RPMI8226 (cell line): ENCODE measurements at regions not wholly inside any gene's neighbourhood (a gene's known extent, or its start where the extent isn't known, plus 50 kb on each side); places are given as distances from the start of the nearest gene placed in this dataset.
"Not testable (repeated sequence)": the region's sequence is repeated elsewhere in the genome, so short reads cannot be mapped to it uniquely, and the experiment has no call there.

ENCODE experiments used
- DNase-seq: peaks from one replicate; pipeline ENCODE4 v3.0.0-alpha.2; 2015

- no peak for DNase-seq
Measured at GRCh38 chr7:54153462-54153861, 388.7 kb upstream of the VSTM2A start.

DNA sequence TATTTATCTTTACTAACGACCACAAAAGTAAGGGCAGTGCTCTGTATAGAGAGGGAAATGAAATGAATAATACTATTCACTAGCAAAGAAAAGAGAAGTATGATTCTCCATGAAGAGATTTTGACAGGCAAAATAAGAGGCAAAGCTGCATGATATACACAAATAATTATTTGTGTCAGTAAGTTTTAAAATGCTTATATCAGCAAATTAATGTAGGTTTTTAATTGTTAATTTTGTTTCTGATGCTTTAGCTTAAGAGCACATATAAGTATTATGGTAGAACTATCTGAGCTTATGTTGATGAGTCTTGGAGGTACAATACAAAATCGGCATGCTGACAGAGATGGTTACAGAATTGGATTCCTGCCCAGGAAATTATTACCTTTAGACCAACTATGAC lies 383.1 kb upstream of the VSTM2A start:
- no peak for DNase-seq

- no peak for DNase-seq
Measured at GRCh38 chr7:54161621-54162020, 380.6 kb upstream of the VSTM2A start.

DNA sequence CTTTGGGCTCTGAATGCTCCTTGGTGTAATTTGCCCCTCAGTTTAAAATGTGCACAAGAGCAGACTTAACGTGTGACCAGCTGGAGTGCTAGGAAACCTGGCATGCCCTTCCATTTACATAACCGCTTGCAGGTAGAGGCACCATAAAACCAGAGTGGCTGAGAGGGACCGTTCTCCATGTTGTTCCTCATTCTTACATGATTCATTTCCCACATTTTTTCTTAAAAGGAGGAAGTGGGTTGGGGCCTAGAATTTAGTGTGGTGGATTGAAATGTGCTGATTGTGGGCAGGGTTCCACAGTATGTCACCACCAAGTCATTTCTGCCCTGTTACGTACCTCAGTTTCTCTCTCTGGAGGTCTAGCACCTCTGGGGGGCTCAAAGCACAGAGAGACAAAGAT lies 375.8 kb upstream of the VSTM2A start:
- no peak for DNase-seq

- DNase-seq: no peak
Measured at GRCh38 chr7:54179321-54180029, 362.7 kb upstream of the VSTM2A start.

DNA sequence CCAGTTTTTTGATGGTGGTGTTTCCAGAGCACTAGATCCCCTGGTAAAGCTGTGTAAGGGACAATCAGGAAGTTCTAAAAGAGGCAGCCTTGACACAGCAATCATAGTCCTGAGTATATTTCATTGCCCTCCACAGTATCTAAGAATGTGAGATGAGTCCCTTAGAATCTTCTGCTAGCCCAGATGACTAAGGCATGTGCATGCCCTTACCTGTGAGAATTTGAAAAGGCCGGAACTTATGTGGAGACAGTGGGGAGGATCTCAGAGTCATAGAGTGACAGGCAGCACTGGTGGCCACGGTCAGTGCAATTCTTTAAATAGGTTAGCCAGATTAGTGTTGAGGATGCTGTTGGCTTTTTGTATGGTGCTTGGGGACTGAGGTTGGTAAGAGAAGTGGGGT lies 361.4 kb upstream of the VSTM2A start:
- DNase-seq: no peak

DNA sequence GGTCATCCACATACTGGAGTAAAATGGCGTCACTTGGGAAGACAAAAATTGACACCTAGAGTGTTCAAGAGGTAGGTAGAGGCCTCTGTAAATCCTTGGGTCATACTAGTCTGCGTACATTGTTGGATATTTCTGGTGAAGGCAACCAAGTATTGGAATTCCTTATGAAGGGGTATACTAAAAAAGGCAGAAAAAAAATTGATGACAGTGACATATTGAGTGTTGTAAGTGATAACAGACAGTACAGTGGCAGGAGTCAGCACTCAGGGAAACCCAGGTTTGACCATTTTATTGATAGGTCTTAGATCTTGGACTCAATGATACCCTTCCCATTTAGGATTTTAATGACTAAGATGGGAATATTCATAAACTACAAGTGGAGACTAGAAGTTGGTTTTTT lies 359.1 kb upstream of the VSTM2A start:
- DNase-seq: no peak

- no peak for DNase-seq
Measured at GRCh38 chr7:54186336-54186735, 355.8 kb upstream of the VSTM2A start.

GRCh38 chr7:54187886-54188685 lies 354.1 kb upstream of the VSTM2A start:
- no peak for DNase-seq

DNA sequence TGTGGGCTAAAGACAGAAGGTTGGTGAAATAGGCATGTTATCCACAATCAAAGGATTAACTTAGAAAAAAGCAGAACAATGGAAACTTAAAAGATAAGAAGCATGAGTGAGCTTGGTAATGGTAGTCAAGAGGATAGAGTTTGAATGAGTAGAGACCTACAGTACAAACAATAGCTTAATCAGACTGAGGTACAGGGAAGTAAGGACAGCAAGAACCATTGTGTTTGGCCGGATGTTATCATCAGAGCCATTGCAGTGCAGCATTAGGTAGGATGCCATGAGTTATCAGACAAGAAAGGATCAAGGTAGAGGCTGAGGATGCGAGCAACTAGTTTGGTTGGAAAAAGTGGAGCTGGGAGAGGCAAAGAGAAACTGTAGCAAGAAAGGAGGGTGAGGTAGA lies 353.3 kb upstream of the VSTM2A start:
- DNase-seq: no peak

DNA sequence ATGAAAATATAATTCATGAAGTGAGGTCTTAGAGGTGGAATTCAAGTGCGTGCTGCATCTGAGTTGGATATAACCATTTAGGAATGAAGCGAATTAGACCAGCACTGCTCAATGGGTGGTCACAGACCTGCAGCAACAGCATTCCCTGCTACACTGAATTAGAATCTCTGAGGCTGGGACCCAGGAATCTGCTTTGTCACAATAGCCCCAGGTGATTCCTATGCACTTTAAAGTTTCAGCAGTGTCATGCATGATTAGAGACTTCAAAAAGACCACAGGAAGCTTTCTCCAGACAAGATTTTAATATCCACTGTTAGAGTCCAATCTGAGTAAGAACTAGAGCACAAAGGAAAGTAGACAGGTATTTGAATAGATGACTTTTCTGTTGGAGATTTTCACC lies 352.8 kb upstream of the VSTM2A start:
- DNase-seq: no peak

- no peak for DNase-seq
Measured at GRCh38 chr7:54201501-54201900, 340.7 kb upstream of the VSTM2A start.

- no peak for DNase-seq
Measured at GRCh38 chr7:54215424-54215823, 326.8 kb upstream of the VSTM2A start.

DNA sequence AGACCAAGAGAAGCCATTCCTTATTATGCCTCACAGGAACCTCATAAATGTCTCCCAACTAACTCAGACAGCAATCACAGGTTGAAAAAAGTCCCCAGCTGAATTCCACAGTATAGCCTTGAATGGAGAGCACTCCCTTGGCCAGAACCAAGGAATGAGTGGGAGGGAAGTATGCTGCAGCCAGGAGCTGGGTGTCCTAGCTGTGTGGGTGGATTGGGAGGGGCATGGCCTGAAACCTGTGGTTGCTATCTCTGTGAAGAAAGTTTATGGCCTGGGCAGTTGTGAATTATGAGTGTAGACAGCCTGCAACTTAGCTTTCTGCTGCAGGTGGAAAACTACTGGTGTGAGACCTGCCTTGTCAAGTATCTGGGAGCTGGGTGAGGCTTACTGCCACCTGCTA lies 316.1 kb upstream of the VSTM2A start:
- DNase-seq: not testable (repeated sequence)

GRCh38 chr7:54242776-54243175 lies 299.4 kb upstream of the VSTM2A start:
- DNase-seq: no peak

DNA sequence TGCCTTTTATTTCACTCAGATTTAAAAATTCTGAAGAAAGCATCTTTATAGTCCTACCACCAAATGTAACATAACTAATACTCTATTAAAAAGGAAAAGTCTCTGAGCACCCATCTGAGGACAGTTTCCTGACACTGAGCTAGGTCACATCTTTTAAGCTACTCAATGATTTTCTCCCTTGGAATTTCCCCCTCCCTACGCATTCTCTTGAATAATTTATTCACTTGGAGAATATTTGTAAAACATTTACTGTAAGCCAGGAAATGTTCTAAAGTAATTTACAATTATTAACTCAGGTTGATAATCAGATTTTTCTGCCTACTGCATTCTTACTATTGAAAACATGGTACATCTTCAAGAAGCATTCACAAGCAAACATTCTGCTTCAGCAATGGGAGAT lies 297.2 kb upstream of the VSTM2A start:
- DNase-seq: no peak

DNA sequence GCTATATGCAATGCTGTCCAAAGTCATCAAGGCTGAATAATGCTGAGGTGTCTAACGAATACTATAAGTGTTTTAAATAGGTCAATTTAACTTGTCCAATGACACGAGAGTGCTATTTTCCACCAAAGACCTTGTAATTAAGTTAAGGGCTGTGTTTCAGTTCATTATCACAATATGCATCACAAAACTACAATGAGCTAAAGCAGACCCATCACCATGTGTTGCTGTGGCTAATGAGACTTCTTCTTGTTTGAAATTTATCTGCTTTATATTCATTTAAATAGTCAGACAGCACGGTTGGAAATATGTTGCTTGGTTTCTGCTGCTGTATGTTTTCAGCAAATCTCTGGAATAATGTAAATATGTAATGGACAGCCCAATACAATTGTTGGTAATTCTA lies 292.5 kb upstream of the VSTM2A start:
- DNase-seq: no peak

GRCh38 chr7:54252256-54253035 lies 289.7 kb upstream of the VSTM2A start:
- no peak for DNase-seq

GRCh38 chr7:54253036-54253373 lies 289.2 kb upstream of the VSTM2A start:
- no peak for DNase-seq

DNA sequence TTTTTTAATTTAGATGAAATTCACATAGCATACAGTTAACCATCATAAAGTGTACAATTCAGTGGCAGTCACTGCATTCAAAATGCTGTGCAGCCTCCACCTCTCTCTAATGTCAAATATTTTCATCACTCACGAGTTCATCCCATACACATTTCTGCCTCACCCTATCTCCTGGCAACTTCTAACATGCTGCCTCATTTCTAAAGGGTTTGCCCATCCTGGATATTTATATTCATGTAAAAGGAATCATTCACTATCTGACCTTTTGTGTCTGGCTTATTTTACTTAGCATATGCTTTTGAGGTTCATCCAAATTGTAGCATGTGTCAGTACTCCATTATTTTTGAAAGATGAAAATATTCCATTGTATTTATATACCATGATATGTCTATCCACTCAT lies 286.9 kb upstream of the VSTM2A start:
- DNase-seq: no peak

DNA sequence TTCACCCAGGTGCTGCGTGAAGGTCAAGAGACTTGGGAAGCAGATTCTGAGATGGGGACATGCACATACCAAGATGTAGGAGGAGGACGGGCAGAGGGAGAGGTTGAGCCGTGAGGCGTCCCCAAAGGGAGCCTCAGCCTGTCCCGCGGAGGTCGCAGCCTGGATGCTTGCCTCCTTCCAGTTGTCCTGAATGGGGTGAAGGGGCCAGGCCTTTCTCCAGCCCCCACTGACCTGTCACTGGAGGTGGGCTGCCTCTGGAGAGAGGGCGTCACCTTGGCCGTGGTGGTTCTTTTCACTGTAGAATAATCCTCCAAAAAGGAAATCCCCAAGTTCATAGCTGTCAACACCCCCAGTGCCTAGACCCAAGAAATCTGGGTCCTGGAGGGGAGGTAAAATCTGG lies 283.0 kb upstream of the VSTM2A start:
- DNase-seq: no peak

GRCh38 chr7:54260941-54261371 lies 281.2 kb upstream of the VSTM2A start:
- DNase-seq: no peak

- DNase-seq: no peak
Measured at GRCh38 chr7:54278847-54279246, 263.3 kb upstream of the VSTM2A start.
